ENCODE measurements at regions not wholly inside any gene's neighbourhood (a gene's known extent, or its start where the extent isn't known, plus 50 kb on each side); places are given as distances from the start of the nearest gene placed in this dataset.

GRCh38 chr6:50102676-50103075, 52.9 kb upstream of the DEFB112 start:
- H3K4me1 ChIP-seq (ENCODE audit: control insufficient read depth, insufficient read depth, low read length), result no peaks in the 10 kb centered on the region
- no peaks in the 10 kb centered on the region for H3K9me3 ChIP-seq (replicated peaks; ENCODE audit: low read length)
- no peaks in the 10 kb centered on the region for H3K27me3 ChIP-seq (ENCODE audit: control insufficient read depth, insufficient read depth, low read length)
- H3K9ac ChIP-seq (ENCODE audit: low read depth, low read length), result no peak overlapping the region
- H3K4me2 ChIP-seq (ENCODE audit: low read length), result no peak overlapping the region
- no peaks in the 10 kb centered on the region for H3K36me3 ChIP-seq (ENCODE audit: insufficient read depth, low read length)
- no peak overlapping the region for H3K4me3 ChIP-seq (ENCODE audit: low read length)

GRCh38 chr6:50110587-50110986, 60.9 kb upstream of the DEFB112 start:
- no peaks in the 10 kb centered on the region for H3K27me3 ChIP-seq (ENCODE audit: control insufficient read depth, insufficient read depth, low read length)
- no peaks in the 10 kb centered on the region for H3K9me3 ChIP-seq (replicated peaks; ENCODE audit: low read length)
- H3K4me1 ChIP-seq (ENCODE audit: control insufficient read depth, insufficient read depth, low read length), result peaks cover 4% of the 10 kb centered on the region
- H3K4me2 ChIP-seq (ENCODE audit: low read length), result no peak overlapping the region
- no peaks in the 10 kb centered on the region for H3K36me3 ChIP-seq (ENCODE audit: insufficient read depth, low read length)
- H3K9ac ChIP-seq (ENCODE audit: low read depth, low read length), result no peak overlapping the region
- H3K4me3 ChIP-seq (ENCODE audit: low read length), result no peak overlapping the region

GRCh38 chr6:50112981-50113857, 63.5 kb upstream of the DEFB112 start:
- no peaks in the 10 kb centered on the region for H3K36me3 ChIP-seq (ENCODE audit: insufficient read depth, low read length)
- no peak overlapping the region for H3K9ac ChIP-seq (ENCODE audit: low read depth, low read length)
- H3K4me1 ChIP-seq (ENCODE audit: control insufficient read depth, insufficient read depth, low read length), result peaks cover 4% of the 10 kb centered on the region
- H3K4me3 ChIP-seq (ENCODE audit: low read length), result no peak overlapping the region
- no peak overlapping the region for H3K4me2 ChIP-seq (ENCODE audit: low read length)
- no peaks in the 10 kb centered on the region for H3K9me3 ChIP-seq (replicated peaks; ENCODE audit: low read length)
- H3K27me3 ChIP-seq (ENCODE audit: control insufficient read depth, insufficient read depth, low read length), result no peaks in the 10 kb centered on the region

GRCh38 chr6:50116390-50116789, 66.7 kb upstream of the DEFB112 start:
- Histone ChIP-seq H3K36me3 (ENCODE audit: insufficient read depth, low read length) (no peaks in the 10 kb centered on the region), H3K9me3 (replicated peaks; ENCODE audit: low read length) (no peaks in the 10 kb centered on the region), H3K9ac (ENCODE audit: low read depth, low read length) (no peak overlapping the region), H3K4me3 (ENCODE audit: low read length) (no peak overlapping the region), H3K4me1 (ENCODE audit: control insufficient read depth, insufficient read depth, low read length) (peaks cover 4% of the 10 kb centered on the region), H3K4me2 (ENCODE audit: low read length) (no peak overlapping the region), H3K27me3 (ENCODE audit: control insufficient read depth, insufficient read depth, low read length) (no peaks in the 10 kb centered on the region)

GRCh38 chr6:50116797-50117542, 67.2 kb upstream of the DEFB112 start:
- Histone ChIP-seq H3K36me3 (ENCODE audit: insufficient read depth, low read length) (no peaks in the 10 kb centered on the region), H3K4me1 (ENCODE audit: control insufficient read depth, insufficient read depth, low read length) (peaks cover 4% of the 10 kb centered on the region), H3K9me3 (replicated peaks; ENCODE audit: low read length) (no peaks in the 10 kb centered on the region), H3K9ac (ENCODE audit: low read depth, low read length) (no peak overlapping the region), H3K4me2 (ENCODE audit: low read length) (no peak overlapping the region), H3K4me3 (ENCODE audit: low read length) (no peak overlapping the region), H3K27me3 (ENCODE audit: control insufficient read depth, insufficient read depth, low read length) (no peaks in the 10 kb centered on the region)

GRCh38 chr6:50120300-50120699, 70.6 kb upstream of the DEFB112 start:
- no peaks in the 10 kb centered on the region for H3K36me3 ChIP-seq (ENCODE audit: insufficient read depth, low read length)
- H3K27me3 ChIP-seq (ENCODE audit: control insufficient read depth, insufficient read depth, low read length), result no peaks in the 10 kb centered on the region
- no peak overlapping the region for H3K9ac ChIP-seq (ENCODE audit: low read depth, low read length)
- H3K4me3 ChIP-seq (ENCODE audit: low read length), result no peak overlapping the region
- H3K9me3 ChIP-seq (replicated peaks; ENCODE audit: low read length), result no peaks in the 10 kb centered on the region
- H3K4me2 ChIP-seq (ENCODE audit: low read length), result no peak overlapping the region
- H3K4me1 ChIP-seq (ENCODE audit: control insufficient read depth, insufficient read depth, low read length), result no peaks in the 10 kb centered on the region

GRCh38 chr6:50123688-50124087, 74.0 kb upstream of the DEFB112 start:
- Histone ChIP-seq H3K36me3 (ENCODE audit: insufficient read depth, low read length) (no peaks in the 10 kb centered on the region), H3K9ac (ENCODE audit: low read depth, low read length) (no peak overlapping the region), H3K4me3 (ENCODE audit: low read length) (no peak overlapping the region), H3K4me2 (ENCODE audit: low read length) (no peak overlapping the region), H3K27me3 (ENCODE audit: control insufficient read depth, insufficient read depth, low read length) (no peaks in the 10 kb centered on the region), H3K9me3 (replicated peaks; ENCODE audit: low read length) (no peaks in the 10 kb centered on the region), H3K4me1 (ENCODE audit: control insufficient read depth, insufficient read depth, low read length) (no peaks in the 10 kb centered on the region)

GRCh38 chr6:50124572-50124971, 74.8 kb upstream of the DEFB112 start:
- Histone ChIP-seq H3K9ac (ENCODE audit: low read depth, low read length) (no peak overlapping the region), H3K9me3 (replicated peaks; ENCODE audit: low read length) (no peaks in the 10 kb centered on the region), H3K4me1 (ENCODE audit: control insufficient read depth, insufficient read depth, low read length) (no peaks in the 10 kb centered on the region), H3K4me2 (ENCODE audit: low read length) (no peak overlapping the region), H3K4me3 (ENCODE audit: low read length) (no peak overlapping the region), H3K27me3 (ENCODE audit: control insufficient read depth, insufficient read depth, low read length) (no peaks in the 10 kb centered on the region), H3K36me3 (ENCODE audit: insufficient read depth, low read length) (no peaks in the 10 kb centered on the region)

GRCh38 chr6:50128420-50129005, 78.8 kb upstream of the DEFB112 start:
- Histone ChIP-seq H3K4me3 (ENCODE audit: low read length) (no peak overlapping the region), H3K27me3 (ENCODE audit: control insufficient read depth, insufficient read depth, low read length) (no peaks in the 10 kb centered on the region), H3K9ac (ENCODE audit: low read depth, low read length) (no peak overlapping the region), H3K9me3 (replicated peaks; ENCODE audit: low read length) (no peaks in the 10 kb centered on the region), H3K4me2 (ENCODE audit: low read length) (no peak overlapping the region), H3K36me3 (ENCODE audit: insufficient read depth, low read length) (no peaks in the 10 kb centered on the region), H3K4me1 (ENCODE audit: control insufficient read depth, insufficient read depth, low read length) (no peaks in the 10 kb centered on the region)

GRCh38 chr6:50135968-50136367, 86.2 kb upstream of the DEFB112 start:
- H3K4me2 ChIP-seq (ENCODE audit: low read length), result no peak overlapping the region
- H3K36me3 ChIP-seq (ENCODE audit: insufficient read depth, low read length), result no peaks in the 10 kb centered on the region
- H3K27me3 ChIP-seq (ENCODE audit: control insufficient read depth, insufficient read depth, low read length), result no peaks in the 10 kb centered on the region
- H3K4me1 ChIP-seq (ENCODE audit: control insufficient read depth, insufficient read depth, low read length), result no peaks in the 10 kb centered on the region
- H3K9me3 ChIP-seq (replicated peaks; ENCODE audit: low read length), result no peaks in the 10 kb centered on the region
- no peak overlapping the region for H3K9ac ChIP-seq (ENCODE audit: low read depth, low read length)
- no peak overlapping the region for H3K4me3 ChIP-seq (ENCODE audit: low read length)

GRCh38 chr6:50141100-50141499, 91.4 kb upstream of the DEFB112 start:
- no peaks in the 10 kb centered on the region for H3K4me1 ChIP-seq (ENCODE audit: control insufficient read depth, insufficient read depth, low read length)
- no peaks in the 10 kb centered on the region for H3K36me3 ChIP-seq (ENCODE audit: insufficient read depth, low read length)
- no peaks in the 10 kb centered on the region for H3K9me3 ChIP-seq (replicated peaks; ENCODE audit: low read length)
- no peak overlapping the region for H3K4me2 ChIP-seq (ENCODE audit: low read length)
- H3K9ac ChIP-seq (ENCODE audit: low read depth, low read length), result no peak overlapping the region
- no peaks in the 10 kb centered on the region for H3K27me3 ChIP-seq (ENCODE audit: control insufficient read depth, insufficient read depth, low read length)
- H3K4me3 ChIP-seq (ENCODE audit: low read length), result no peak overlapping the region
